ENCODE measurements at regions not wholly inside any gene's neighbourhood (a gene's known extent, or its start where the extent isn't known, plus 50 kb on each side); places are given as distances from the start of the nearest gene placed in this dataset.

DNA sequence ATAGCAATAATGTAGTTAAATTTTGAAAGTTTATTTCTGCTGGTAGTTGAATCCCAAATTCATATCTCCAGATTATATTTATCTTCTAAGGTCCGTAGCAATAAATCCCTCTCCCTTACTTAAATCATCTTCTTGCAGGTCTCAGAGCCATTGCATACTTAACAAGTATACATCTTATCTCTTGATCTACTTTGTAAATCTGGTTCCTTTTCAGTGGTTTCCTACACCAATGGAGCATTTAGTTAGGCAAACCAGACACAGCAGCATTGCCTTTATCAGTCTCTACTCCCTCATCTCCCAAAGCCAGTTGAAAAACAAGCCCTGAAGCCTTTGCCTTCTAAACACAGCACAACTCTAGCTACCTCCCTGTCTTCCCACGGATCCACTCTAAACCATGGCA lies 440.9 kb downstream of the CNTN6 start:
- Mint-ChIP-seq H3K27ac (no peak overlapping the region), H3K4me1 (ENCODE audit: low read depth) (no peaks in the 10 kb centered on the region), H3K36me3 (ENCODE audit: low read depth) (no peaks in the 10 kb centered on the region), H3K9me3 (peaks cover 10% of the 10 kb centered on the region), H3K4me3 (no peak overlapping the region), H3K27me3 (no peaks in the 10 kb centered on the region)
- Histone ChIP-seq H3K27me3 (ENCODE audit: control insufficient read depth in 1 of 2, insufficient read depth in 2 of 2, low read length in 2 of 2) (no peaks in the 10 kb centered on the region), H3K27ac (ENCODE audit: low read depth in 1 of 2, low read length in 2 of 2) (no peak overlapping the region), H3K4me1 (ENCODE audit: insufficient read depth, low read length) (no peaks in the 10 kb centered on the region), H3K36me3 (ENCODE audit: insufficient read depth, low read length) (no peaks in the 10 kb centered on the region), H3K9me3 (ENCODE audit: control insufficient read depth in 1 of 2, insufficient read depth in 1 of 2, low read length in 2 of 2) (peaks cover 0 to 8% of the 10 kb centered on the region in 2 experiments), H3K4me3 (ENCODE audit: low read length) (no peak overlapping the region)
- TF ChIP-seq, protein P1, sequence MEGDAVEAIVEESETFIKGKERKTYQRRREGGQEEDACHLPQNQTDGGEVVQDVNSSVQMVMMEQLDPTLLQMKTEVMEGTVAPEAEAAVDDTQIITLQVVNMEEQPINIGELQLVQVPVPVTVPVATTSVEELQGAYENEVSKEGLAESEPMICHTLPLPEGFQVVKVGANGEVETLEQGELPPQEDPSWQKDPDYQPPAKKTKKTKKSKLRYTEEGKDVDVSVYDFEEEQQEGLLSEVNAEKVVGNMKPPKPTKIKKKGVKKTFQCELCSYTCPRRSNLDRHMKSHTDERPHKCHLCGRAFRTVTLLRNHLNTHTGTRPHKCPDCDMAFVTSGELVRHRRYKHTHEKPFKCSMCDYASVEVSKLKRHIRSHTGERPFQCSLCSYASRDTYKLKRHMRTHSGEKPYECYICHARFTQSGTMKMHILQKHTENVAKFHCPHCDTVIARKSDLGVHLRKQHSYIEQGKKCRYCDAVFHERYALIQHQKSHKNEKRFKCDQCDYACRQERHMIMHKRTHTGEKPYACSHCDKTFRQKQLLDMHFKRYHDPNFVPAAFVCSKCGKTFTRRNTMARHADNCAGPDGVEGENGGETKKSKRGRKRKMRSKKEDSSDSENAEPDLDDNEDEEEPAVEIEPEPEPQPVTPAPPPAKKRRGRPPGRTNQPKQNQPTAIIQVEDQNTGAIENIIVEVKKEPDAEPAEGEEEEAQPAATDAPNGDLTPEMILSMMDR (IDR thresholded peaks at IDR 0.05) = no peak
- intact Hi-C loops (cut with DNase I, micrococcal nuclease) = no loop called here
- no peak for DNase-seq
- CTCF ChIA-PET = no interaction called here
- POLR2A ChIA-PET = no interaction called here
- no peak for ATAC-seq (ENCODE audit: poor library complexity)

DNA sequence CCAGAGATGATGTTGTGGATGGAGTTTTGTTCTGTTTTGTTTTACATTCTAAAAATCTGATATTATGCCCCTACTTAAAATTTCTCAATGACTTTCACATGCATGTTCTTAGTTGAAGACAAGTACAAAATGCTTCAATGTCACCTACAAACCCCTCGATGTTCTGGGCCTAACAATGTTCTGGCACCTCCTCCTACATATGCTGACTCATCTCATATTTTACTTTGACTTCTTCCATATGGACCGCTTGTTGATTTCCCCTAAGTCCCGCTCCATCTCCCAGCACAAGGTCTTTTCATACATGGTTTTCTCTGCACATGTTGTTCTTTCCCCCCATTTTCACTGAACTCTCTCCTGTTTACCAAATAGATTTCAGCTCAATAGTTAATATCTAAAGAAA lies 441.4 kb downstream of the CNTN6 start:
- Mint-ChIP-seq H3K9me3 (peaks cover 13% of the 10 kb centered on the region), H3K4me1 (ENCODE audit: low read depth) (no peaks in the 10 kb centered on the region), H3K4me3 (no peak overlapping the region), H3K36me3 (ENCODE audit: low read depth) (no peaks in the 10 kb centered on the region), H3K27ac (no peak overlapping the region), H3K27me3 (no peaks in the 10 kb centered on the region)
- Histone ChIP-seq H3K4me1 (ENCODE audit: insufficient read depth, low read length) (no peaks in the 10 kb centered on the region), H3K4me3 (ENCODE audit: low read length) (no peak overlapping the region), H3K27ac (ENCODE audit: low read depth in 1 of 2, low read length in 2 of 2) (no peak overlapping the region), H3K36me3 (ENCODE audit: insufficient read depth, low read length) (no peaks in the 10 kb centered on the region), H3K27me3 (ENCODE audit: control insufficient read depth in 1 of 2, insufficient read depth in 2 of 2, low read length in 2 of 2) (no peaks in the 10 kb centered on the region), H3K9me3 (ENCODE audit: control insufficient read depth in 1 of 2, insufficient read depth in 1 of 2, low read length in 2 of 2) (peaks cover 0 to 8% of the 10 kb centered on the region in 2 experiments)
- ChIA-PET CTCF (no interaction called here), POLR2A (no interaction called here)
- no peak for ATAC-seq (ENCODE audit: poor library complexity)
- no peak for DNase-seq
- intact Hi-C loops (cut with DNase I, micrococcal nuclease) = no loop called here
- TF ChIP-seq, protein P1 (IDR thresholded peaks at IDR 0.05) = no peak

DNA sequence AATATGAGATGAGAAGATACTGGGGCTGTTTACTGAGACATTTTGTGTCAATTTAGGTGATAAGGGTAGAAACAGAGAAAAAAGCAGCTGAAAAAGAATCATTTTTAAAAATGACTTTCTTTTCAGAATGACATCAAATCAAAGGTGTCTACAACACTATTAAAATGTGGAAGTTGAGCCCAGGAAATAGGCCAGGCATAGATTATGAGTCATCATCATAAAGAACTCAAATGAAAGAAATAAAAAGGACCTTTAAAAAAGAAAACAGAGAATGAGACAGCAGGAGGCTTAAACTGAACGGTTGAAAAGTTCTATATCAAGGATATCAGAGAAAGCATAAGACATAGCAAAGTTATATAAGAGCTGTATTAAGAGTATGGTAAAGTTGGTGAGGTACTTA lies 442.5 kb downstream of the CNTN6 start:
- TF ChIP-seq, protein P1 (IDR thresholded peaks at IDR 0.05) = no peak
- Histone ChIP-seq H3K4me1 (ENCODE audit: insufficient read depth, low read length) (no peaks in the 10 kb centered on the region), H3K9me3 (ENCODE audit: control insufficient read depth in 1 of 2, insufficient read depth in 1 of 2, low read length in 2 of 2) (peaks cover 0 to 8% of the 10 kb centered on the region in 2 experiments), H3K27ac (ENCODE audit: low read depth in 1 of 2, low read length in 2 of 2) (no peak overlapping the region), H3K27me3 (ENCODE audit: control insufficient read depth in 1 of 2, insufficient read depth in 2 of 2, low read length in 2 of 2) (no peaks in the 10 kb centered on the region), H3K4me3 (ENCODE audit: low read length) (no peak overlapping the region), H3K36me3 (ENCODE audit: insufficient read depth, low read length) (no peaks in the 10 kb centered on the region)
- ATAC-seq (ENCODE audit: poor library complexity) (no peak), DNase-seq (no peak)
- Mint-ChIP-seq H3K27ac (no peak overlapping the region), H3K4me3 (no peak overlapping the region), H3K36me3 (ENCODE audit: low read depth) (no peaks in the 10 kb centered on the region), H3K4me1 (ENCODE audit: low read depth) (no peaks in the 10 kb centered on the region), H3K9me3 (peaks cover 13% of the 10 kb centered on the region), H3K27me3 (no peaks in the 10 kb centered on the region)
- ChIA-PET CTCF (no interaction called here), POLR2A (no interaction called here)
- intact Hi-C loops (cut with DNase I, micrococcal nuclease) = no loop called here

All from CD4-positive, alpha-beta T cell (primary cell).